ENCODE measurements at regions not wholly inside any gene's neighbourhood (a gene's known extent, or its start where the extent isn't known, plus 50 kb on each side); places are given as distances from the start of the nearest gene placed in this dataset.

DNA sequence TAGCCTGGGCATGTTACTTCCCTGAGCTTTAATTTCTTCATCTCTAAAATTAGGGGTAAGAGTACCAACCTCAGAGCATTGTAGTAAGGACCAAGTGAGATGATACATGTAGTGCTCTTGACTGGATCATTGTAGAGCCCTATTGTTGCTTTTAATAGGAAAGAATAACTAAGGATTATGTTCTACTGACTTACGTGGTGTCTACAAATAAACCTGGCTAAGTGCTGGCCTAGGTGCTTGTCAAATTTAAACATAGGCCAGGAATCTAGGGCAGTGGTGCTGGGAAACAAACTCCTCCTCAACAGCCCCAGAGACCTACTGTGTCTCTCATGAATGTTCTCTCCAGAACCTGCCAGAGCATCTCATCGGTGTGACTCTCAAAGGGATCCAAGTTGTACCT lies 69.4 kb downstream of the ABCC12 start:
- peaks cover 10% of the 10 kb centered on the region for H3K27me3 Mint-ChIP-seq

DNA sequence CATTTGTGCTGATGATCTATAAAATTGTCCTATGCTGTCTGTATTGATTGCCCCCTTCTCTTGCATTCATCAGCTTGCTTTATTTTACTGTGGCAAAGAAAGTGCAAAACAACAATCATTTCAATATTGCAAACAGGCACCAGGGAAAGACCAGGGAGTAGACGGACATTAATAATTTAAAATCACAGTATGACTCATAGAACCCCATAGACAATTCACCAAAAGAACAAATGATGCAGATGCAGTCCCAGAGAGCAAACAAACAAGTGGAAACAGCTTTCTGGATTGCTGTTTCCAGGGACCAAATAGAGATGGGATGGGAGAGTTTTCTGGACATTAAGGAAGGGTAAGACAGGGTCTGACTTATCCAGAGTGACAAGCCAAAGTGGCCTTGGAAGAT lies 70.1 kb downstream of the ABCC12 start:
- Mint-ChIP-seq H3K27me3 (peaks cover 10% of the 10 kb centered on the region), H3K36me3 (no peaks in the 10 kb centered on the region), H3K4me1 (ENCODE audit: unreplicated experiment) (no peaks in the 10 kb centered on the region), H3K27ac (no peak overlapping the region), H3K9me3 (no peaks in the 10 kb centered on the region), H3K4me3 (no peak overlapping the region)
- no peak for DNase-seq (ENCODE audit: extremely low spot score, unreplicated experiment)
- TF ChIP-seq, protein P1, sequence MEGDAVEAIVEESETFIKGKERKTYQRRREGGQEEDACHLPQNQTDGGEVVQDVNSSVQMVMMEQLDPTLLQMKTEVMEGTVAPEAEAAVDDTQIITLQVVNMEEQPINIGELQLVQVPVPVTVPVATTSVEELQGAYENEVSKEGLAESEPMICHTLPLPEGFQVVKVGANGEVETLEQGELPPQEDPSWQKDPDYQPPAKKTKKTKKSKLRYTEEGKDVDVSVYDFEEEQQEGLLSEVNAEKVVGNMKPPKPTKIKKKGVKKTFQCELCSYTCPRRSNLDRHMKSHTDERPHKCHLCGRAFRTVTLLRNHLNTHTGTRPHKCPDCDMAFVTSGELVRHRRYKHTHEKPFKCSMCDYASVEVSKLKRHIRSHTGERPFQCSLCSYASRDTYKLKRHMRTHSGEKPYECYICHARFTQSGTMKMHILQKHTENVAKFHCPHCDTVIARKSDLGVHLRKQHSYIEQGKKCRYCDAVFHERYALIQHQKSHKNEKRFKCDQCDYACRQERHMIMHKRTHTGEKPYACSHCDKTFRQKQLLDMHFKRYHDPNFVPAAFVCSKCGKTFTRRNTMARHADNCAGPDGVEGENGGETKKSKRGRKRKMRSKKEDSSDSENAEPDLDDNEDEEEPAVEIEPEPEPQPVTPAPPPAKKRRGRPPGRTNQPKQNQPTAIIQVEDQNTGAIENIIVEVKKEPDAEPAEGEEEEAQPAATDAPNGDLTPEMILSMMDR (conservative IDR thresholded peaks at IDR 0.05) = no peak

More for the DNA sequence above, 69.4 kb downstream of the ABCC12 start:
- Mint-ChIP-seq H3K9me3 (no peaks in the 10 kb centered on the region), H3K36me3 (no peaks in the 10 kb centered on the region), H3K4me1 (ENCODE audit: unreplicated experiment) (no peaks in the 10 kb centered on the region), H3K4me3 (no peak overlapping the region), H3K27ac (no peak overlapping the region)
- TF ChIP-seq, protein P1 (conservative IDR thresholded peaks at IDR 0.05) = no peak
- no peak for DNase-seq (ENCODE audit: extremely low spot score, unreplicated experiment)

DNA sequence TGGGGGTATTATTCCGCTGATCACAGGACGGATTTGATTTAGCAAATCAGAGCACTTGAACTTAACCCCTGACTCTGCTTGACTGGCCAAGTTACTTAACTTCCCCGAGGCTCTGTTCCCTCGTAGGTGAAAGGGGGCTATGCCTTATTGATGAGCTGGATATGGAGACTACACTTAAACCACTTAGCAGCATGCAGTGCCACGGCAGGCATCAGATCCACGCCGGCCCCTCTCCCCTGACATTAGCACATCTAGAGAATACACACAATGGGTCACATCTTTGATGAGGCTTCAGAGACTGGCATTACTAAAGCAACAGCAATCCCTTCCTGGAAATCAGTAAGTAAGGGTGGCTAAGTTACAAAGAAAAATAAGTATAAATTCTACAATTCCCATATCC lies 71.0 kb downstream of the ABCC12 start:
- H3K9me3 Mint-ChIP-seq = no peaks in the 10 kb centered on the region
- no peak for DNase-seq (ENCODE audit: extremely low spot score, unreplicated experiment)
- H3K36me3 Mint-ChIP-seq = no peaks in the 10 kb centered on the region
- no peaks in the 10 kb centered on the region for H3K4me1 Mint-ChIP-seq (ENCODE audit: unreplicated experiment)
- H3K27me3 Mint-ChIP-seq = peaks cover 10% of the 10 kb centered on the region
- no peak overlapping the region for H3K27ac Mint-ChIP-seq
- no peak overlapping the region for H3K4me3 Mint-ChIP-seq
- TF ChIP-seq, protein P1 (conservative IDR thresholded peaks at IDR 0.05) = no peak

DNA sequence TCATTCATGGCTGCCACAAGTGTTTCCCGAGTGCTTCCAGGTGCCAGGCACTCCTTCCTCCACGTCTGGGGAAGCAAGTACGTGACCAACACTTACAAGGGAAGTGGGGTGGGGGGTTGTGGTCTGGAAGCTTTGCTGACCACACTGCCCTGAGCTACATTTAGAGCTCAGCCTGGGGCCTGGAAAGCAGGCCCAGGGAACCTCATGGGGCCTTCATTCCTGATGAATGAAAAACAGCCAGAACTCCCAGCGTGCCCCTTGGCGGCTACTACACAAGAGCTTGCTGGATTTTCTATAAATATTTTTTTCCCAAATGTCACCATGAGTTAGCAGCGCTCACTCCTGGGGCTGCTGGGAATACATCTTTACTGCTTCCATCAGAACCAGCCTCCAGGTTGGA lies 73.3 kb downstream of the ABCC12 start:
- Mint-ChIP-seq H3K27me3 (peaks cover 10% of the 10 kb centered on the region), H3K4me3 (no peak overlapping the region), H3K27ac (no peak overlapping the region), H3K4me1 (ENCODE audit: unreplicated experiment) (no peaks in the 10 kb centered on the region), H3K9me3 (no peaks in the 10 kb centered on the region), H3K36me3 (no peaks in the 10 kb centered on the region)
- TF ChIP-seq, protein P1 (conservative IDR thresholded peaks at IDR 0.05) = no peak
- no peak for DNase-seq (ENCODE audit: extremely low spot score, unreplicated experiment)

DNA sequence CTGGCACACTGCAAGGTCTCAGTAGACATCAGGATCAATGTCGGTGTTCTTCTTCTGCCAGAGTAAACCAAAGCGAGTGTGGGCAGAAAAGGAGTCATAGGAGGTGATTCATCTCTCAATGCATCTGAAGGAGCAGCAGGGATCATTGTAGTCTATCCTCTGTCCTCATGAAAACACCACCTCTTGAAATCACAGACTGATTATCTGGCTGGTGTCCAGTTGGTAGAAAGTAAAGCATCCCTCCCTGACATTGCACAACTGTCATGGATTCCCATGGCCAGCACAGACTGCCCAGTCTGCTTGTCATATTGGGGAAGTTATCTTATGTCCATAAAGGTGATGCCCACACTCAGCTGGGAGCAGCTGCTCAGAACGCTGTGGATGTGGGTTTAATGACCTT lies 74.1 kb downstream of the ABCC12 start:
- Mint-ChIP-seq H3K27me3 (peaks cover 9% of the 10 kb centered on the region), H3K27ac (no peak overlapping the region), H3K36me3 (no peaks in the 10 kb centered on the region), H3K9me3 (no peaks in the 10 kb centered on the region), H3K4me1 (ENCODE audit: unreplicated experiment) (no peaks in the 10 kb centered on the region), H3K4me3 (no peak overlapping the region)
- DNase-seq (ENCODE audit: extremely low spot score, unreplicated experiment) = no peak
- TF ChIP-seq, protein P1 (conservative IDR thresholded peaks at IDR 0.05) = no peak

DNA sequence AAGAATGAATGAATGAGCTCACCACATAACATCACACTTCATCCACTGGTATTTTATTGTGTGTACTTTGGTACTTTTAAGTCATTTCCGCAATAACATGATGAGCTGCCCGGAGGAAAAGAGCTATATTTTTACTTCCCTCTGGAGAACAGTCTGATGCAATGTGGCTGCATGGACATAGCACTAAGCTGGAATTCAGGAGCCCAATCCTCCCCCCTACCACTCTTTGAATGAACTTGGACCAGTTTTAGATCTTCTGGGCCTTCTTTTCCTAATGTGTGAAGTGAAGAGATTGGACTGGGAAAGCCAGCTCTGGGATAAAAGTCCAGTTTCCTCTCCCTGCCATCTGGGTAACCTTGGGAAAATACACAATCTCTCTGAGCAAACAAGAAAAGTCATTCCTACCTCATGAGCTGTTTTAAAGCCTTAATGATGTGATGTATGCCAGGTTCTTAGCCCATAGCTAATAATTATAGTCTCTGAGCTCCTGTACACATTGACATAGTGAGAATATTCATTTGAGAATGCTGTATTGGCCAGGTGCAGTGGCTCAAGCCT lies 79.3 kb downstream of the ABCC12 start:
- no peak for DNase-seq (ENCODE audit: extremely low spot score, unreplicated experiment)
- no peak overlapping the region for H3K27ac Mint-ChIP-seq
- no peak overlapping the region for H3K4me3 Mint-ChIP-seq
- peaks cover 7% of the 10 kb centered on the region for H3K27me3 Mint-ChIP-seq
- no peaks in the 10 kb centered on the region for H3K4me1 Mint-ChIP-seq (ENCODE audit: unreplicated experiment)
- TF ChIP-seq, protein P1 (conservative IDR thresholded peaks at IDR 0.05) = no peak
- H3K9me3 Mint-ChIP-seq = no peaks in the 10 kb centered on the region
- H3K36me3 Mint-ChIP-seq = no peaks in the 10 kb centered on the region
